Spleen (tissue), 7 donors: ENCODE measurements at regions not wholly inside any gene's neighbourhood (a gene's known extent, or its start where the extent isn't known, plus 50 kb on each side); places are given as distances from the start of the nearest gene placed in this dataset.

Experiments
- POLR2AphosphoS5 ChIP-seq, 3 donors: sonication (generic); formaldehyde crosslinking; IDR thresholded peaks; one replicate each; pipeline ENCODE4 v1.5.1; 2017; ENCODE audit warnings: antibody characterized with exemption in 3 of 3
- TF ChIP-seq, protein P1 (sequence below), 11 experiments: fragments of 200-600 bp in 7 of 11; fragments of 450-650 bp in 4 of 11; sonication (generic) in 4 of 11; IDR thresholded peaks in 8 of 11; conservative IDR thresholded peaks in 3 of 11; 1 replicate in 7 of 11; 2 replicates in 4 of 11; pipeline versions ENCODE4 v1.4.0 to v1.8.0; 2016 to 2021; ENCODE audit warnings: antibody characterized with exemption in 11 of 11, inconsistent platforms in 4 of 11, mild to moderate bottlenecking in 1 of 11
- donor health status: DM: no; HTN: no; CAD: no; lungs with moderate emphysema.
- donor health status: DM: no; HTN: no; CAD: no.
- donor health status: DM: no; HTN: no; CAD: no.

DNA sequence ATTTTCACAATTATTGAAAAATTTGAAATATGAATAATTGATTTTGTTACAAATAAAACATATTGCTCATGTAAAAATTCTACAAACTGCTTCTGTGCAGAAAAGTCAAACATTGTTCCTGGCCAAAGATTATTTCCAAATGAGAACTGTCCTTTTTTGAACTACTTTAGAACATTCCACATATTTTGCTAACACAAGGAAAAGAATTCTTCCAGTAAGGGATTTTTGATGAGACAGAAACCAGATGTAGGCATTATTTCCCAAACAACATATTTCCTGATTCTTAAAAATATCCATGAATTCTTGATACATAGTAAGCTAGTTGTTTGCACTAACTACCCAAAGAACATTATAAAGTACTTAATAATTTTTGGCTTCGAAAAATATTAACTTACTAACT, 715.2 kb downstream of the CCDC85A start:
- TF ChIP-seq, protein P1, sequence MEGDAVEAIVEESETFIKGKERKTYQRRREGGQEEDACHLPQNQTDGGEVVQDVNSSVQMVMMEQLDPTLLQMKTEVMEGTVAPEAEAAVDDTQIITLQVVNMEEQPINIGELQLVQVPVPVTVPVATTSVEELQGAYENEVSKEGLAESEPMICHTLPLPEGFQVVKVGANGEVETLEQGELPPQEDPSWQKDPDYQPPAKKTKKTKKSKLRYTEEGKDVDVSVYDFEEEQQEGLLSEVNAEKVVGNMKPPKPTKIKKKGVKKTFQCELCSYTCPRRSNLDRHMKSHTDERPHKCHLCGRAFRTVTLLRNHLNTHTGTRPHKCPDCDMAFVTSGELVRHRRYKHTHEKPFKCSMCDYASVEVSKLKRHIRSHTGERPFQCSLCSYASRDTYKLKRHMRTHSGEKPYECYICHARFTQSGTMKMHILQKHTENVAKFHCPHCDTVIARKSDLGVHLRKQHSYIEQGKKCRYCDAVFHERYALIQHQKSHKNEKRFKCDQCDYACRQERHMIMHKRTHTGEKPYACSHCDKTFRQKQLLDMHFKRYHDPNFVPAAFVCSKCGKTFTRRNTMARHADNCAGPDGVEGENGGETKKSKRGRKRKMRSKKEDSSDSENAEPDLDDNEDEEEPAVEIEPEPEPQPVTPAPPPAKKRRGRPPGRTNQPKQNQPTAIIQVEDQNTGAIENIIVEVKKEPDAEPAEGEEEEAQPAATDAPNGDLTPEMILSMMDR (IDR thresholded peaks at IDR 0.05 in 8 of 11, conservative IDR thresholded peaks at IDR 0.05 in 3 of 11), result no peak
- TF ChIP-seq POLR2AphosphoS5 (IDR thresholded peaks at IDR 0.05), result no peak
